Endothelial cell (in vitro differentiated cells): ENCODE measurements at regions not wholly inside any gene's neighbourhood (a gene's known extent, or its start where the extent isn't known, plus 50 kb on each side); places are given as distances from the start of the nearest gene placed in this dataset.
"Not testable (repeated sequence)": the region's sequence is repeated elsewhere in the genome, so short reads cannot be mapped to it uniquely, and the experiment has no call there.

Source experiments
- DNase-seq: peaks from one replicate; pipeline ENCODE4 v3.0.0; 2021; ENCODE audit warnings: low spot score
- H3K27ac Mint-ChIP-seq: one replicate; pipeline ENCODE4 v1.8.0; 2021; ENCODE audit warnings: mixed read lengths, inconsistent platforms; ENCODE audit not compliant: unreplicated experiment
- H3K27me3 Mint-ChIP-seq: one replicate; pipeline ENCODE4 v1.8.0; 2021; ENCODE audit warnings: mild to moderate bottlenecking, moderate library complexity, mixed read lengths, inconsistent platforms; ENCODE audit not compliant: unreplicated experiment
- H3K36me3 Mint-ChIP-seq: one replicate; pipeline ENCODE4 v1.8.0; 2021; ENCODE audit warnings: mild to moderate bottlenecking, low read depth, mixed read lengths, inconsistent platforms; ENCODE audit not compliant: unreplicated experiment
- H3K4me1 Mint-ChIP-seq: one replicate; pipeline ENCODE4 v1.8.0; 2021; ENCODE audit warnings: mild to moderate bottlenecking, mixed read lengths, inconsistent platforms; ENCODE audit not compliant: unreplicated experiment
- H3K4me3 Mint-ChIP-seq: one replicate; pipeline ENCODE4 v1.8.0; 2021; ENCODE audit warnings: mild to moderate bottlenecking, mixed read lengths, inconsistent platforms; ENCODE audit not compliant: unreplicated experiment
- H3K9me3 Mint-ChIP-seq: one replicate; pipeline ENCODE4 v1.8.0; 2021; ENCODE audit warnings: mixed read lengths, inconsistent platforms; ENCODE audit not compliant: unreplicated experiment
- TF ChIP-seq, protein P1 (sequence below): fragments of 200-600 bp; sonication (generic); IDR thresholded peaks from one replicate; pipeline ENCODE4 v1.5.0; 2021; ENCODE audit warnings: antibody characterized with exemption; ENCODE audit not compliant: unreplicated experiment

DNA sequence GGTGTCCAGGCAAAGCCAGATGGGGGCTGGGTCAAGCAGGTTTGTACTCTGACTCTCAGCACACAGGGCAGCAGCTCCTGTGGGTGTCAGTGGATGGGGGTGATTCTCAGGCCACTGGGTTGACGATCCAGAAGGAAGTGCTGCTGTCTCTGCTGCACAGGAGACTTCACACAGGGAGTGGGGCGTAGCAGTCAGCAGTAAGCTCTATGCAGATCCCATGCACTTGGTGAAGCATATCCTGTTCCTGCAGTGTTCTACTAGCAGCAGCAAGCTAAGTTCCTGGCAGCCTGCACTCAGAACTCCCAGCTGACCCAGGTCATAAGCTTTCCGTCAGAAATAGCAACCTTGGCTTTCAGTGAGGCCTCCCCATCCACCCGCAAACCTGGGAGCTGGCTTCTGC lies 117.6 kb upstream of the NDST3 start:
- Mint-ChIP-seq H3K9me3 (no peaks in the 10 kb centered on the region), H3K27ac (no peak overlapping the region), H3K27me3 (no peaks in the 10 kb centered on the region), H3K4me1 (peaks cover 6% of the 10 kb centered on the region), H3K36me3 (no peaks in the 10 kb centered on the region), H3K4me3 (no peak overlapping the region)
- no peak for DNase-seq
- TF ChIP-seq, protein P1, sequence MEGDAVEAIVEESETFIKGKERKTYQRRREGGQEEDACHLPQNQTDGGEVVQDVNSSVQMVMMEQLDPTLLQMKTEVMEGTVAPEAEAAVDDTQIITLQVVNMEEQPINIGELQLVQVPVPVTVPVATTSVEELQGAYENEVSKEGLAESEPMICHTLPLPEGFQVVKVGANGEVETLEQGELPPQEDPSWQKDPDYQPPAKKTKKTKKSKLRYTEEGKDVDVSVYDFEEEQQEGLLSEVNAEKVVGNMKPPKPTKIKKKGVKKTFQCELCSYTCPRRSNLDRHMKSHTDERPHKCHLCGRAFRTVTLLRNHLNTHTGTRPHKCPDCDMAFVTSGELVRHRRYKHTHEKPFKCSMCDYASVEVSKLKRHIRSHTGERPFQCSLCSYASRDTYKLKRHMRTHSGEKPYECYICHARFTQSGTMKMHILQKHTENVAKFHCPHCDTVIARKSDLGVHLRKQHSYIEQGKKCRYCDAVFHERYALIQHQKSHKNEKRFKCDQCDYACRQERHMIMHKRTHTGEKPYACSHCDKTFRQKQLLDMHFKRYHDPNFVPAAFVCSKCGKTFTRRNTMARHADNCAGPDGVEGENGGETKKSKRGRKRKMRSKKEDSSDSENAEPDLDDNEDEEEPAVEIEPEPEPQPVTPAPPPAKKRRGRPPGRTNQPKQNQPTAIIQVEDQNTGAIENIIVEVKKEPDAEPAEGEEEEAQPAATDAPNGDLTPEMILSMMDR = no peak

DNA sequence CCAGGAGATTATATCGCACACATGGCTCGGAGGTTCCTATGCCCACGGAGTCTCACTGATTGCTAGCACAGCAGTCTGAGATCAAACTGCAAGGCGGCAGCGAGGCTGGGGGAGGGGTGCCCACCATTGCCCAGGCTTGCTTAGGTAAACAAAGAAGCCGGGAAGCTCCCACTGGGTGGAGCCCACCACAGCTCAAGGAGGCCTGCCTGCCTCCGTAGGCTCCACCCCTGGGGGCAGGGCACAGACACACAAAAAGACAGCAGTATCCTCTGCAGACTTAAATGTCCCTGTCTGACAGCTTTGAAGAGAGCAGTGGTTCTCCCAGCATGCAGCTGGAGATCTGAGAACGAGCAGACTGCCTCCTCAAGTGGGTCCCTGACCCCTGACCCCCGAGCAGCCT lies 112.0 kb upstream of the NDST3 start:
- not testable (repeated sequence) for H3K27ac Mint-ChIP-seq, H3K4me3 Mint-ChIP-seq, H3K27me3 Mint-ChIP-seq, DNase-seq, H3K9me3 Mint-ChIP-seq, H3K4me1 Mint-ChIP-seq, H3K36me3 Mint-ChIP-seq

DNA sequence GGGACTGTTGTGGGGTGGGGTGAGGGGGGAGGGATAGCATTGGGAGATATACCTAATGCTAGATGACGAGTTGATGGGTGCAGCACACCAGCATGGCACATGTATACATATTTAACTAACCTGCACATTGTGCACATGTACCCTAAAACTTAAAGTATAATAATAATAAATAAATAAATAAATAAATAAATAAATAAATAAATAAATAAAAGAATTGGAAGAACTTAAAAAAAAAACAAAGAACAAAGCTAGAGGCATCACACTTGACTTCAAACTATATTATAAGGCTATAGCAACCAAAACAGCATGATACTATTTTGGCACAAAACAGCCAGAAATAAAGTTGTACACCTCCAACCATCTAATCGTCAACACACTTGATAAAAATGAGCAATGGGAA lies 106.5 kb upstream of the NDST3 start:
- DNase-seq, H3K4me1 Mint-ChIP-seq, H3K27me3 Mint-ChIP-seq, H3K9me3 Mint-ChIP-seq, H3K36me3 Mint-ChIP-seq, H3K27ac Mint-ChIP-seq, H3K4me3 Mint-ChIP-seq: not testable (repeated sequence)

DNA sequence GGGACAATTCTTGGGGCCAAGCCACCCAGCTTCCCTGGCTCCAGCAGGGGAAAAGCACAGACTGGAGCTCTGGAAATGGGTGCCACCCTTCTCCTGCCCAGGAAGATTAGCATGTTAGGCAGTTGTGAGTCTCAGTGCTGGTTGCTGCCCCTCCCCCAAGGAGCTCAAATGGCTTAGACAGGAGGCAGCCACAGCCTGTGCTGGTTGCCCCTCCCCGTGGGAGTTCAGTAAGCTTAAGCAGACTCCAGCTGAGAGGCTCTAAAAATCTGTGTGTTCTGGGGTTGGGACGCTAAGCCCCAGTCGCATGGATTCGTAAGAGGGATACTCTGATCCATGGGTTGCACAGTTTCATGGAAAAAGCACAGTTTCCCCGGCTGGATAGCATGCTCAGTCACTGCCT lies 92.7 kb upstream of the NDST3 start:
- Mint-ChIP-seq H3K9me3 (no peaks in the 10 kb centered on the region), H3K27me3 (peaks cover 5% of the 10 kb centered on the region), H3K4me1 (no peaks in the 10 kb centered on the region), H3K4me3 (no peak overlapping the region), H3K27ac (no peak overlapping the region), H3K36me3 (peaks cover 5% of the 10 kb centered on the region)
- no peak for DNase-seq
- TF ChIP-seq, protein P1 = no peak

DNA sequence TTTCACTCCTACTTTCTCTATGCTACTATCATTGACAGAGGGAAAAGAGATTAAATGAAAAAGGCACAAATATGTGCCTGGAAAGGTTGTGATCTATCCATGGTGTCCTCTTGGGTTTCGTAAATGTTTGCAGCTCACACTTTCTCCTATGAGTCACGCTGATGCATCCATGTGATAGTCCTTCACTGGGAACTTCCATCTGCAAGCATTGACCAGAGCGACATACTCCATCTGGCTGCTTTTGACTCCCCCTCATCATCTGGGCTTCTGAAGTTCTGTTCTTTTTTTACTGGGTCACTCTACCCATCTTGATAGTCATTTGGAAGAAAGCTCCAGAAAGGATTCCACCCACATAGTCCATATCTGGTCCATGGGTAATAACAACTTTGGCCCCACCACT lies 84.7 kb upstream of the NDST3 start:
- H3K9me3 Mint-ChIP-seq = no peaks in the 10 kb centered on the region
- no peak overlapping the region for H3K27ac Mint-ChIP-seq
- TF ChIP-seq, protein P1 = no peak
- no peak for DNase-seq
- H3K4me1 Mint-ChIP-seq = no peaks in the 10 kb centered on the region
- H3K4me3 Mint-ChIP-seq = no peak overlapping the region
- H3K36me3 Mint-ChIP-seq = no peaks in the 10 kb centered on the region
- no peaks in the 10 kb centered on the region for H3K27me3 Mint-ChIP-seq

DNA sequence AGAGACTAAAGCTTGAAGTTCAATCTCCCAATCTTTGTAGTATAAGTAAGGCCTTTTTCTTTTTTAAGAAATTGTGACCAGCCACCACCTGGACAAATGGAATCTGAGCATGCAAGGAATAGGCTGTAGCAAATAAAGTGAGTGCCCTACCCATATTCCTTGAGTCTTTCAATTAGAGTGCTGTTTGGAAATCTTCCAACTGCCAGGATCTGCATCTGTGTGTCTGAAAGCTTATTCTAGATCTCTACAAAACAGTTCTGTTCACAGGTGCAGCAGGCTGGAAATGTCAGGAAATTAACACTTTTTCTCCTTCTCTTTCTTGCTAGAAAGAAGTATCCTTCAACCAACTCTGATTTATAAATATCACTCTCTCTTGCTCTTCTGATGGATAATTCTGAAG lies 76.7 kb upstream of the NDST3 start:
- no peaks in the 10 kb centered on the region for H3K27me3 Mint-ChIP-seq
- no peak for DNase-seq
- no peak overlapping the region for H3K27ac Mint-ChIP-seq
- no peaks in the 10 kb centered on the region for H3K4me1 Mint-ChIP-seq
- H3K4me3 Mint-ChIP-seq = no peak overlapping the region
- TF ChIP-seq, protein P1 = no peak
- H3K36me3 Mint-ChIP-seq = no peaks in the 10 kb centered on the region
- no peaks in the 10 kb centered on the region for H3K9me3 Mint-ChIP-seq
